NCI-H146 treated with DMSO at 0.1 percent for 48 hours (cell line): ENCODE measurements at regions not wholly inside any gene's neighbourhood (a gene's known extent, or its start where the extent isn't known, plus 50 kb on each side); places are given as distances from the start of the nearest gene placed in this dataset.
A peak's percentile ranks its signal among the peaks of the same experiment; 100 is the strongest.
"Not testable (repeated sequence)": the region's sequence is repeated elsewhere in the genome, so short reads cannot be mapped to it uniquely, and the experiment has no call there.

Experiments used
- DNase-seq: peaks from one replicate; lab custom pipeline; 2025; ENCODE audit not compliant: unreplicated experiment; lab: John Stamatoyannopoulos, UW

GRCh38 chr5:91595424-91595823 lies 212.3 kb upstream of the ARRDC3 start:
- DNase-seq = no peak

GRCh38 chr5:91591076-91591475 lies 208.0 kb upstream of the ARRDC3 start:
- DNase-seq = no peak

GRCh38 chr5:91586232-91586631 lies 203.1 kb upstream of the ARRDC3 start:
- no peak for DNase-seq

- DNase-seq = no peak
Measured at GRCh38 chr5:91584352-91584751, 201.2 kb upstream of the ARRDC3 start.

- not testable (repeated sequence) for DNase-seq
Measured at GRCh38 chr5:91566012-91566411, 182.9 kb upstream of the ARRDC3 start.

GRCh38 chr5:91562922-91563321 lies 179.8 kb upstream of the ARRDC3 start:
- DNase-seq = no peak

GRCh38 chr5:91541696-91542095 lies 158.6 kb upstream of the ARRDC3 start:
- DNase-seq = no peak

GRCh38 chr5:91538179-91538578 lies 155.1 kb upstream of the ARRDC3 start:
- no peak for DNase-seq

- no peak for DNase-seq
Measured at GRCh38 chr5:91535499-91535898, 152.4 kb upstream of the ARRDC3 start.

- no peak for DNase-seq
Measured at GRCh38 chr5:91534332-91534731, 151.2 kb upstream of the ARRDC3 start.

GRCh38 chr5:91532779-91533178 lies 149.7 kb upstream of the ARRDC3 start:
- no peak for DNase-seq

GRCh38 chr5:91532281-91532680 lies 149.2 kb upstream of the ARRDC3 start:
- DNase-seq = no peak

GRCh38 chr5:91528831-91529230 lies 145.7 kb upstream of the ARRDC3 start:
- no peak for DNase-seq

- DNase-seq = no peak
Measured at GRCh38 chr5:91521785-91522184, 138.7 kb upstream of the ARRDC3 start.

GRCh38 chr5:91521334-91521733 lies 138.2 kb upstream of the ARRDC3 start:
- DNase-seq = no peak

GRCh38 chr5:91514400-91514799 lies 131.3 kb upstream of the ARRDC3 start:
- no peak for DNase-seq

- no peak for DNase-seq
Measured at GRCh38 chr5:91503321-91503720, 120.2 kb upstream of the ARRDC3 start.

- DNase-seq = no peak
Measured at GRCh38 chr5:91500758-91501157, 117.6 kb upstream of the ARRDC3 start.

GRCh38 chr5:91499943-91500531 lies 116.9 kb upstream of the ARRDC3 start:
- DNase-seq = peak; percentile 20

- no peak for DNase-seq
Measured at GRCh38 chr5:91495699-91496098, 112.6 kb upstream of the ARRDC3 start.

- DNase-seq = no peak
Measured at GRCh38 chr5:91494447-91494996, 111.4 kb upstream of the ARRDC3 start.

GRCh38 chr5:91493086-91493485 lies 110.0 kb upstream of the ARRDC3 start:
- no peak for DNase-seq

- DNase-seq = no peak
Measured at GRCh38 chr5:91491229-91491628, 108.1 kb upstream of the ARRDC3 start.
